OCI-LY1 (cell line): ENCODE measurements at regions not wholly inside any gene's neighbourhood (a gene's known extent, or its start where the extent isn't known, plus 50 kb on each side); places are given as distances from the start of the nearest gene placed in this dataset.

Source experiments
- EZH2 ChIP-seq: fragments of 200-600 bp; sonication (generic), shearing (Covaris generic); IDR thresholded peaks from 2 replicates; pipeline ENCODE4 v1.8.0; 2017; ENCODE audit warnings: borderline replicate concordance, mixed run types, mild to moderate bottlenecking, antibody characterized with exemption, low read length, moderate library complexity, mixed read lengths
- TF ChIP-seq, protein P1 (sequence below): fragments of 200-600 bp; sonication (generic), shearing (Covaris generic); IDR thresholded peaks from 2 replicates; pipeline ENCODE4 v1.5.1; 2017; ENCODE audit warnings: mild to moderate bottlenecking, antibody characterized with exemption, low read length, moderate library complexity, mixed read lengths

GRCh38 chr14:29030121-29030520 lies 263.5 kb downstream of the FOXG1 start:
- TF ChIP-seq, protein P1, sequence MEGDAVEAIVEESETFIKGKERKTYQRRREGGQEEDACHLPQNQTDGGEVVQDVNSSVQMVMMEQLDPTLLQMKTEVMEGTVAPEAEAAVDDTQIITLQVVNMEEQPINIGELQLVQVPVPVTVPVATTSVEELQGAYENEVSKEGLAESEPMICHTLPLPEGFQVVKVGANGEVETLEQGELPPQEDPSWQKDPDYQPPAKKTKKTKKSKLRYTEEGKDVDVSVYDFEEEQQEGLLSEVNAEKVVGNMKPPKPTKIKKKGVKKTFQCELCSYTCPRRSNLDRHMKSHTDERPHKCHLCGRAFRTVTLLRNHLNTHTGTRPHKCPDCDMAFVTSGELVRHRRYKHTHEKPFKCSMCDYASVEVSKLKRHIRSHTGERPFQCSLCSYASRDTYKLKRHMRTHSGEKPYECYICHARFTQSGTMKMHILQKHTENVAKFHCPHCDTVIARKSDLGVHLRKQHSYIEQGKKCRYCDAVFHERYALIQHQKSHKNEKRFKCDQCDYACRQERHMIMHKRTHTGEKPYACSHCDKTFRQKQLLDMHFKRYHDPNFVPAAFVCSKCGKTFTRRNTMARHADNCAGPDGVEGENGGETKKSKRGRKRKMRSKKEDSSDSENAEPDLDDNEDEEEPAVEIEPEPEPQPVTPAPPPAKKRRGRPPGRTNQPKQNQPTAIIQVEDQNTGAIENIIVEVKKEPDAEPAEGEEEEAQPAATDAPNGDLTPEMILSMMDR: no peak
- no peak for TF ChIP-seq EZH2
